Lung (tissue), 11 donors: ENCODE measurements at regions not wholly inside any gene's neighbourhood (a gene's known extent, or its start where the extent isn't known, plus 50 kb on each side); places are given as distances from the start of the nearest gene placed in this dataset.

Source experiments
- ATAC-seq: fragments of 200-7000 bp; cut with Tn5 transposase; one replicate; pipeline ENCODE4 v1.9.1; 2020; ENCODE audit warnings: moderate number of reproducible peaks; ENCODE audit not compliant: insufficient read depth, low FRiP score
- DNase-seq, 3 donors: peaks; one replicate each; pipeline ENCODE4 v3.0.0-alpha.2; 2013 to 2017
- H3K27ac ChIP-seq, 2 donors: one replicate each; pipeline ENCODE4 v1.5.1; 2013; ENCODE audit warnings: mild to moderate bottlenecking in 2 of 2, moderate library complexity in 2 of 2, control low read depth in 1 of 2, inconsistent platforms in 1 of 2, low read depth in 1 of 2, low read length in 1 of 2
- H3K27me3 ChIP-seq, 3 donors: one replicate each; pipeline ENCODE4 v1.5.1; 2013; ENCODE audit warnings: low read length in 2 of 3; ENCODE audit not compliant: control insufficient read depth in 3 of 3, insufficient read depth in 3 of 3
- H3K36me3 ChIP-seq, 4 donors: one replicate each; pipeline ENCODE4 v1.5.1; 2013; ENCODE audit warnings: low read length in 4 of 4, mild to moderate bottlenecking in 1 of 4, moderate library complexity in 1 of 4; ENCODE audit not compliant: control insufficient read depth in 4 of 4, insufficient read depth in 4 of 4
- H3K4me1 ChIP-seq, 5 donors: one replicate each; pipeline ENCODE4 v1.5.1; 2013; ENCODE audit warnings: low read length in 5 of 5, mild to moderate bottlenecking in 2 of 5, moderate library complexity in 1 of 5; ENCODE audit not compliant: control insufficient read depth in 5 of 5, insufficient read depth in 5 of 5
- H3K4me3 ChIP-seq: one replicate; pipeline ENCODE4 v1.5.1; 2013; ENCODE audit warnings: mild to moderate bottlenecking, control low read depth, moderate library complexity
- H3K9ac ChIP-seq, 2 donors: one replicate each; pipeline ENCODE4 v1.5.1; 2013; ENCODE audit warnings: low read length in 2 of 2, control low read depth in 1 of 2; ENCODE audit not compliant: insufficient read depth in 1 of 2
- H3K9me3 ChIP-seq, 4 donors: one replicate each; pipeline ENCODE4 v1.5.1; 2013; ENCODE audit warnings: low read length in 3 of 4, mild to moderate bottlenecking in 1 of 4, moderate library complexity in 1 of 4; ENCODE audit not compliant: control insufficient read depth in 4 of 4, insufficient read depth in 3 of 4
- WGBS, 2 donors: extraction: QIAGEN DNeasy Blood & Tissue Kit; methylation state at CpG; one replicate each; pipeline ENCODE4 v1.1.7; 2013; 5-methylcytosine and 5-hydroxymethylcytosine counted together
- TF ChIP-seq, protein P1 (sequence below): IDR thresholded peaks from 2 replicates; pipeline ENCODE4 v1.5.1; 2012; ENCODE audit warnings: mild to moderate bottlenecking; ENCODE audit errors: control extremely low read depth, extremely low read depth
- donor health status: control.
- donor health status: control.
- donor health status: Bipolar disorder and iron deficiency.
- donor health status: healthy.
- donor health status: DM: yes; HTN: yes; CAD: no.

DNA sequence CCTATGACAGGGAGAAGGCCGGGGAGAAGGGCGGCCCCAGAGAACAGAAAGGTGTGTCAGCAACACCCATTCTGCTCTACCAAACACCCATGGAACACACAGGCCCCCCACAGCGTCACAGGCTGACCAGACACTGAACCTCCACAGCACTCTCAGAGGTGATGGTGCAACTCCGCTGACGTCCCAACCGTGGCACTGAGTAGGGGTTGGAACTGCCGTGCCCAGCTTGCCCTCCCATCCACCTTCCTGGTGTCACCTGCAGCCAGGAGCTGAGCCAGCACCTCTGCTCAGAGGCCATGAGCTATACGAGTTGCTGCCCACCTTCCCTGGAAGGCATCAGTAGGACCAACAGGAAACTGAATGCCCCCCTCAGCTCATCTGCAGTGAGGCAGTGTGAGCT lies 412.9 kb upstream of the SALL3 start:
- DNase-seq (no peak), ATAC-seq (no peak)
- Histone ChIP-seq H3K27me3 (peaks cover 0 to 3% (median 0%) of the 10 kb centered on the region in 3 donors), H3K36me3 (no peaks in the 10 kb centered on the region), H3K9ac (no peak overlapping the region), H3K27ac (no peak overlapping the region), H3K4me3 (no peak overlapping the region), H3K4me1 (peaks cover 0 to 7% (median 0%) of the 10 kb centered on the region in 5 donors), H3K9me3 (peaks cover 0 to 10% (median 0%) of the 10 kb centered on the region in 4 donors)
- 85 to 94% methylated on average over 8 of the region's 8 CpGs for WGBS, 2 donors
- TF ChIP-seq, protein P1, sequence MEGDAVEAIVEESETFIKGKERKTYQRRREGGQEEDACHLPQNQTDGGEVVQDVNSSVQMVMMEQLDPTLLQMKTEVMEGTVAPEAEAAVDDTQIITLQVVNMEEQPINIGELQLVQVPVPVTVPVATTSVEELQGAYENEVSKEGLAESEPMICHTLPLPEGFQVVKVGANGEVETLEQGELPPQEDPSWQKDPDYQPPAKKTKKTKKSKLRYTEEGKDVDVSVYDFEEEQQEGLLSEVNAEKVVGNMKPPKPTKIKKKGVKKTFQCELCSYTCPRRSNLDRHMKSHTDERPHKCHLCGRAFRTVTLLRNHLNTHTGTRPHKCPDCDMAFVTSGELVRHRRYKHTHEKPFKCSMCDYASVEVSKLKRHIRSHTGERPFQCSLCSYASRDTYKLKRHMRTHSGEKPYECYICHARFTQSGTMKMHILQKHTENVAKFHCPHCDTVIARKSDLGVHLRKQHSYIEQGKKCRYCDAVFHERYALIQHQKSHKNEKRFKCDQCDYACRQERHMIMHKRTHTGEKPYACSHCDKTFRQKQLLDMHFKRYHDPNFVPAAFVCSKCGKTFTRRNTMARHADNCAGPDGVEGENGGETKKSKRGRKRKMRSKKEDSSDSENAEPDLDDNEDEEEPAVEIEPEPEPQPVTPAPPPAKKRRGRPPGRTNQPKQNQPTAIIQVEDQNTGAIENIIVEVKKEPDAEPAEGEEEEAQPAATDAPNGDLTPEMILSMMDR = no peak

GRCh38 chr18:78571063-78571785 lies 408.4 kb upstream of the SALL3 start:
- DNase-seq (no peak), ATAC-seq (no peak)
- Histone ChIP-seq H3K36me3 (no peaks in the 10 kb centered on the region), H3K4me1 (no peaks in the 10 kb centered on the region), H3K9ac (no peak overlapping the region), H3K27me3 (no peaks in the 10 kb centered on the region), H3K9me3 (peaks cover 0 to 19% (median 9%) of the 10 kb centered on the region in 4 donors), H3K27ac (no peak overlapping the region), H3K4me3 (no peak overlapping the region)
- TF ChIP-seq, protein P1 = no peak
- 93 to 94% methylated on average over 13 of the region's 13 CpGs for WGBS, 2 donors

DNA sequence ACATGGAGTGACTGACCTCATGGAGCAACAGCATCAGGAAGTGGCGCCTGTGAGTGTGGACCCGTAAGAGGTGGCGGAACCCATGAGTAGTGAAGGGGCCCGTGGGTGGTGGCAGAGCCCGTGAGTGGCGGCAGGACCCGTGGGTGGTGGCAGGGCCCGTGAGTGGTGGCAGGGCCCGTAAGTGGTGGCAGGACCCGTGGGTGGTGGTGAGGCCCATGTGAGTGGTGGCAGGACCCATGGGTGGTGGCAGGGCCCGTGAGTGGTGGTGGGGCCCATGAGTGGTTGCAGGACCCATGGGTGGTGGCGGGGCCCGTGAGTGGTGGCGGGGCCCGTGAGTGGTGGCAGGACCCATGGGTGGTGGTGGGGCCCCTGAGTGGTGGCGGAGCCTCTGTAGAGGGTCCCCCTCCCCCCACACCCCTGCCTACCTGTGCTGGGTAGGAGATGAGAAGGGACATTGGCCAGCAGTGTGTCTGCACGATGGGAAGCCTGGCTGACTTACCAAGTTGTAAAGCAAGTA lies 407.7 kb upstream of the SALL3 start:
- no peaks in the 10 kb centered on the region for H3K36me3 ChIP-seq
- TF ChIP-seq, protein P1 = no peak
- 91 to 92% methylated on average over 14 to 17 of the region's 17 CpGs for WGBS, 2 donors
- ATAC-seq (no peak), DNase-seq (no peak)
- H3K9ac ChIP-seq = no peak overlapping the region
- H3K27me3 ChIP-seq = no peaks in the 10 kb centered on the region
- no peaks in the 10 kb centered on the region for H3K4me1 ChIP-seq
- no peak overlapping the region for H3K4me3 ChIP-seq
- H3K9me3 ChIP-seq = peaks cover 0 to 20% (median 9%) of the 10 kb centered on the region in 4 donors
- no peak overlapping the region for H3K27ac ChIP-seq
